ENCODE measurements at regions not wholly inside any gene's neighbourhood (a gene's known extent, or its start where the extent isn't known, plus 50 kb on each side); places are given as distances from the start of the nearest gene placed in this dataset.

DNA sequence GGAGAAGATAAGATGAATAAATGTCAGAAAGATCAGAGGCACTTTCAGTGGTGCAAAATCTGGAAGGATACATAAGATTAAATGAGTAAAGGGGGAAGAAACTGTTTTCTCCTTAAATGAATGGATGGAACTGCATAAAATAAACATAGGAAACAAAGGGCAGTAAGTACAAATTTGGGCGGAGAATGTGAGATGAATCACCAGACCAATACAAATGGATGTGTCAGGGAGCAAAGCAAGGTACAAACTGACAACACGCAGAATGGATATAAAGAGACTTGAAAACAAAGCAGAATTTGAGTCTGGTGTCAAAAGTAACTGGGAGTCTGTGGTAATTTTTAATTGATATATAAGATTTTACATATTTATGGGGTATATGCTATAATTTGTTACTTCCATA, 175.3 kb upstream of the PCDH18 start:
- POLR2A ChIA-PET, result no interaction called here
- H3K36me3 ChIP-seq (ENCODE audit: insufficient read depth, low read length), result no peaks in the 10 kb centered on the region
- no peaks in the 10 kb centered on the region for H3K79me2 ChIP-seq (ENCODE audit: insufficient read depth, low read depth, low read length)
- no TSS peak for BruUV-seq (replicated peaks)
- H4K20me1 ChIP-seq (ENCODE audit: insufficient read depth, low read length), result no peaks in the 10 kb centered on the region
- intact Hi-C loops (cut with micrococcal nuclease; ENCODE audit: unreplicated experiment), result no loop called here
- H3K4me1 ChIP-seq (ENCODE audit: insufficient read depth, low read length, poor library complexity, severe bottlenecking), result no peaks in the 10 kb centered on the region
- CTCF ChIA-PET (ENCODE audit: unreplicated experiment), result no interaction called here
- TF ChIP-seq CTCF (conservative IDR thresholded peaks at IDR 0.05; ENCODE audit: low read length), result no peak
- TF ChIP-seq EZH2phosphoT487 (IDR thresholded peaks at IDR 0.05; ENCODE audit: borderline replicate concordance, low read depth, low read length), result no peak
- H3K27ac ChIP-seq (ENCODE audit: low read depth, low read length, poor library complexity, severe bottlenecking), result no peak overlapping the region
- H3K9me3 ChIP-seq (ENCODE audit: low read length), result no peaks in the 10 kb centered on the region
- H3K9me2 ChIP-seq (ENCODE audit: insufficient read depth, low read length), result no peaks in the 10 kb centered on the region
- no peak overlapping the region for H3K4me2 ChIP-seq (ENCODE audit: low read length)
- H2AFZ ChIP-seq (ENCODE audit: low read length), result no peak overlapping the region
- no peak for DNase-seq (ENCODE audit: low spot score)
- no peak overlapping the region for H3K4me3 ChIP-seq (ENCODE audit: low read depth, low read length, poor library complexity, severe bottlenecking)

DNA sequence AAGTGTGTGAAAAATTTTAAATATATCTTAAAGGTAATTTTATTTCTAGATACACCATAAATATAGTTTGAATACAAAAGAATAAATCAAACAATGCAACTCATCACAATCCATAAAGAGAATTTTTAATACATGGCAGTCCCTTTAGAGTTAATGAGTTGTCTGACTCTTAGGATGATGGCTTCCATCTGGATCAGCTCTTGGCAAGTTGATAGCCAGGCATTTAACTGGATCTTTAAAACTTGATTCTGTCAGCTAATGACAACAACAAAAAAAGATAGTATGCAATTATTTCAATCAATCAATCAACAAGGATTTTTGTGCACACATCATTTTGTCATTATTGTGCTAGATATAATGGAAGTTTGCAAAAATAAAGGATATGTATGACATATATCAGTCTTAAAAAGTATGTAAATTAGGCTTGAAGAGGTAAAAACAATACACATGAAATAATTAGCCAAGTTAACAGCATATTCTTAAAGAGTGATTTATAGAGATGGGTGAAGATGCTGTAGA, 174.9 kb upstream of the PCDH18 start:
- BruUV-seq (replicated peaks), result no TSS peak
- intact Hi-C loops (cut with micrococcal nuclease; ENCODE audit: unreplicated experiment), result no loop called here

More for the DNA sequence above, 174.9 kb upstream of the PCDH18 start:
- ChIA-PET POLR2A (no interaction called here), CTCF (ENCODE audit: unreplicated experiment) (no interaction called here)
- no peaks in the 10 kb centered on the region for H3K9me3 ChIP-seq (ENCODE audit: low read length)
- no peak overlapping the region for H3K27ac ChIP-seq (ENCODE audit: low read depth, low read length, poor library complexity, severe bottlenecking)
- no peaks in the 10 kb centered on the region for H3K9me2 ChIP-seq (ENCODE audit: insufficient read depth, low read length)
- no peak for DNase-seq (ENCODE audit: low spot score)
- H2AFZ ChIP-seq (ENCODE audit: low read length), result no peak overlapping the region
- H3K4me2 ChIP-seq (ENCODE audit: low read length), result no peak overlapping the region
- TF ChIP-seq EZH2phosphoT487 (IDR thresholded peaks at IDR 0.05; ENCODE audit: borderline replicate concordance, low read depth, low read length) (no peak), CTCF (conservative IDR thresholded peaks at IDR 0.05; ENCODE audit: low read length) (no peak)
- no peaks in the 10 kb centered on the region for H4K20me1 ChIP-seq (ENCODE audit: insufficient read depth, low read length)
- H3K36me3 ChIP-seq (ENCODE audit: insufficient read depth, low read length), result no peaks in the 10 kb centered on the region
- no peaks in the 10 kb centered on the region for H3K4me1 ChIP-seq (ENCODE audit: insufficient read depth, low read length, poor library complexity, severe bottlenecking)
- H3K79me2 ChIP-seq (ENCODE audit: insufficient read depth, low read depth, low read length), result no peaks in the 10 kb centered on the region
- H3K4me3 ChIP-seq (ENCODE audit: low read depth, low read length, poor library complexity, severe bottlenecking), result no peak overlapping the region
